GM19328 (cell line): ENCODE measurements at regions not wholly inside any gene's neighbourhood (a gene's known extent, or its start where the extent isn't known, plus 50 kb on each side); places are given as distances from the start of the nearest gene placed in this dataset.
"Not testable (repeated sequence)": the region's sequence is repeated elsewhere in the genome, so short reads cannot be mapped to it uniquely, and the experiment has no call there.

ENCODE experiments used
- ATAC-seq: cut with Tn5 transposase; IDR thresholded peaks from one replicate; pipeline ENCODE4 v1.9.1; 2021; ENCODE audit warnings: mild to moderate bottlenecking, moderate library complexity; ENCODE audit not compliant: unreplicated experiment

DNA sequence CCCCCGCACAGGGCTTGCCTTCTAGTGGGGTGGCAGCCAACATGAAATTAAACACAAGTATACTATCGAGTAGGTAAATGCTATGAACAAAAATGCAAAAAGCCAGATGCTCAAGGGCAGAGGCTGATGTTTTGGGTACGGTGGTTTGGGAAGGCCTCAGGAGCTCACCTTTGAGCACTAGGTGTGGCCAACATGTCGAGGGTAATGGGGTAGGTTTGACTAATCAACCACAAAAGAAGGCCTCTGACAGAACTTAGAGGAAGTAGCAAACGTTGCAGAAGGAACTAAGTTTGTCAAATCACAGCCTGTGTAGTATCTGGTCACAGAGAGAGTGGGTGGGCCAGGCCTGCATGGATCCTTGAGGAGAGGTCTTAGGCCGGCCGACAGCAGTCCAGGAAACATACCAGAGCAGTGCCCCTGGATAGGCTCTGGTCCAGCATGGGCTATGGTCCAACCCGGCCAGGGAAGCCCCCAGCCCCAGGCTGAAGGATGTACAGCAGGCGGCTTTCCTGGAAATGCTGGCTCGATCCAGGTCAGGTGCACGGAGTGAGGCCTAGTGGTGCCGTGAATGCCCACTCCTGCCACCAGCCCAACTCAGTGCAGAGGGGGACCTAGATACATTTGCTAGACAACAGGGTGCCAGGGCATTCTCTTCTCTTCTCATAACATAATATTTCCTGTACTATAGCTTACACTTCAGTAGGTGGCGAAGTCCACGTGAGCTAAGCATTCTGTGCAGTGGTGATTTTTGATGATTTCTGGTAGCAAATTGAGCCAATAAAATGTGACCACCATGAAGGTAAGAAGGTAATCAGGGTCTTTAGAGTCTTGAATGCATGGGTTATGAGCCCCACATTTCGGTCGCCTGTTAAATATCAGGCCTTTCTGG is 56.3 kb upstream of the CD93 start:
- ATAC-seq, result peak; percentile 90

- no peak for ATAC-seq
Observed at GRCh38 chr20:23141450-23142161, 55.5 kb upstream of the CD93 start.

DNA sequence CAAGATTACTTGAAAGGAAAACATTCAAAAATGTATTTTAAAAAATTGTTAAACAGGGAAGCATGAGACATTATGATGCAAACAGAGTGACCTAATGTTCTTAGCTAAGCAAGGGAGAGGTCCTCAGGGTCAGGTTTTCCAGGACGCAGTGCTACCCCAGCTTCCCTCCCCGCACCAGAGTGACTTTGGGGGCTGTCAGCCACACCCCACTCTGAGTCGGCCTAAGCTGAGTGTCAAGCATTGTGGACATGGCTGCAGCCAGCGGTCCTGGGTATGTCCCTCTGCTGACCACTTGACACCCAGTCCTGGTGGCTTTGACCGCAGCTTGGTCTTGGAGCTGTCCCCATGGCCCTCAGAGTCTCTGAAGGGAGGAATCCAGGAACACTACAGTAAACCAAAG is 54.9 kb upstream of the CD93 start:
- ATAC-seq, result no peak

DNA sequence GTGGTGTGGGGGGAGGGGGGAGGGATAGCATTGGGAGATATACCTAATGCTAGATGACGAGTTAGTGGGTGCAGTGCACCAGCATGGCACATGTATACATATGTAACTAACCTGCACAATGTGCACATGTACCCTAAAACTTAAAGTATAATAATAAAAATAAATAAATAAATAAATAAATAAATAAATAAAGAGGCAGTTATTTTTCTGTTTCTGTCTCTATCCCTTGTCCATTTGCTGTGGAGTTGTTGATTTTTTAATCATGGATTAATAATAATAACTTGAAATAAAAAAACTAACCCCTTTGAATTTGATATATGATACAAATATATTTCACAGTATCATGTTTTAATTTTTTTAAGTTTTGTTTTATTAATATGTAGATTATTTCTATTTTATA is 53.9 kb upstream of the CD93 start:
- not testable (repeated sequence) for ATAC-seq

DNA sequence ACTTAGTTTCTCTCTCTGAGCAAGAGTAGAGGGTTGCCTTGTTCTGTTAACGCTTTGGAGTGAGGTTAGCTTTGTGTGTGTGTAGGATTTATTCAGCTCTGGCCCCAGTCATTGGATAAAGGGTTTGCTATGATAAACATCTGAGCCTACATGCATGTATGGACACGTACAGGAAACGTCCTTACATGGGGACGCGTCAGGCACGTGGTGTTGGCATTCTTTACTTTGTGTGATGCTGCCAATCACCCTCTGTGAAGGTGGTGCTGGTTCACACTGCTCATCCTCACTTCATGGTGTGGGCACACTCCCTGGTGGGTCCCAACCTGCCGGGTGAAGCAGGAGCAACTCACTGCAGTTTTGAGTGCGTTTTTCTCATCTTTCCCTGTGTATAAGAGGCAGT is 53.4 kb upstream of the CD93 start:
- ATAC-seq, result no peak

- no peak for ATAC-seq
Observed at GRCh38 chr20:23138682-23139081, 52.6 kb upstream of the CD93 start.

GRCh38 chr20:23138226-23138625 is 52.1 kb upstream of the CD93 start:
- ATAC-seq, result no peak

GRCh38 chr20:23136893-23137745 is 51.0 kb upstream of the CD93 start:
- no peak for ATAC-seq

DNA sequence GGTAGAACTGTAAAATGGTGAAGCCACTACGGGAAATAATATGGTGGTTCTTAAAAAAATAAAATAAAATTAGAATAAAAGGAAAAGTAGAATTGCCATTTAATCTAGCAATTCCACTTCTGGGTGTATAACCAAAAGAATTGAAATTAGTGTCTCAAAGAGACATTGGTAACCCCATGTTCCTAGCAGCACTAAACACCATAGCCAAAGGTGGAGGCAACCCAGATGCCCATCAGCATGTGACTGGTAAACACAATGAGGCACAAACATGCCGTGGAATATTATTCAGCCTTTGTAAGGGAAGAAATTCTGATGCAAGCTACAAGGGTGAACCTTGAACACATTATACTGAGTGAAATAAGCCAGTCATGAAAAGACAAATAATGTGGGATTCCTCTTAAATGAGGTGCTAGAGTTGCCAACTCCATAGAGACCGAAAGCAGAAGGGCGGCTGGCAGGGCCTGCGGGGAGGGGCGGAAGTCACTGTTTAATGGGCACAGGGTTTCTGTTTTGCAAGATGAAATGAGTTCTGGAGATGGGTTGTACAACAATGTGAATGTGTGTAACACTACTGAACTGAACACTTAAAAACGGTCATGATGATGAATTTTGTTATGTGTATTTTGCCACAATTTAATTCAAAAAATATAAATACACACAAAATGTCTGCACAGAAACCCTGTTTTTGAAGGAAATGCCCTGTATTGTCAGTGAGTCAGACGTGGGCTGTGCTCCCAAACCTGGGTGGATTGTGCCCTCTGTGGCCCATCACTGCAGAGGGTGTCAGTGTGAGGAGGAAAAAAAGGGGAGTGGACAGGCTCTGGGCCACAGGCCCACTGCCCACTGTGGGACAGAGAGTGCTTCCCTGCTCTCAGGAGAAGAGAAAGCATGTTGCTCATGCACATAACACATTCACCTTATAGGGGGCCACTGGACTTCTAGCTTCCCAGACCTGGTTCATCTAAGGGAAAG is 49.6 kb upstream of the CD93 start:
- no peak for ATAC-seq
